ENCODE measurements at regions not wholly inside any gene's neighbourhood (a gene's known extent, or its start where the extent isn't known, plus 50 kb on each side); places are given as distances from the start of the nearest gene placed in this dataset.
"Not testable (repeated sequence)": the region's sequence is repeated elsewhere in the genome, so short reads cannot be mapped to it uniquely, and the experiment has no call there.

DNA sequence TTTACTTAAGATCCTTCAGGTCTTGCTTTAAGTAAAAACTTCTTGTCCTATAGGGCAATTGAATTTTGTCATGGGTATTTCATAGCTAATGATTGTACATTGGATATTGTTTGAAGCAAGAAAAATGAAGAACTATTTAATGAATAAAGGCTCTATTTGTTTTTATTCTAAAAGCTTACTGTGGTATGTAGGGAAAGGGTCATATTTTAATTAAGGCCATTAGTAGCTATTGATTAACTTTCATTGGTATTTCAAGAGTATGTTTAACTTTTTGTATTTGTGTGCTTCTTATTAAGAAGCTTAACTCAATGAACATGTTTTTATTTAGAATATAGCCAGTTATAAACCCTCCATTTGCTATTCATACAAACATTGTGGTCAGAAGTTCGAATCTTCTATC lies 1951.8 kb upstream of the ADGRL3 start:
- no peak for DNase-seq

DNA sequence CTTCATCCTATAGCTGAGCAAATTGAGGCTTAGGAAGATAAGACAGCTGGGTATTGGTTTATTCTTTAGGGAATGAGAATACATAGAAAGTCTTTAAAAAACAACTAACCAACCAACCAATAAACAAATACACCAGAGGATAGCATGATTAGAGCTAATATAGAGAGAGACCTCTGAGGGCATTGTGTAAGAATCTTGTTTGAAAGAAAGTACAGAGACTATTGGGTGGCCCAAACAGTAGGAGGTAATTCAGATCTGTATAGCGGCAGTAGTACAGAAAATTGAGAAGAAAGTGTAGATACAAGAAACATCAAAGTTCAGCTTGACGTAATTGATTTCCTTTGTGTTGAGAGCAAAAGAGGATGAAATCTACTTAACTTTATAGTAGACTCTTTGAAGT lies 1951.0 kb upstream of the ADGRL3 start:
- no peak for DNase-seq

DNA sequence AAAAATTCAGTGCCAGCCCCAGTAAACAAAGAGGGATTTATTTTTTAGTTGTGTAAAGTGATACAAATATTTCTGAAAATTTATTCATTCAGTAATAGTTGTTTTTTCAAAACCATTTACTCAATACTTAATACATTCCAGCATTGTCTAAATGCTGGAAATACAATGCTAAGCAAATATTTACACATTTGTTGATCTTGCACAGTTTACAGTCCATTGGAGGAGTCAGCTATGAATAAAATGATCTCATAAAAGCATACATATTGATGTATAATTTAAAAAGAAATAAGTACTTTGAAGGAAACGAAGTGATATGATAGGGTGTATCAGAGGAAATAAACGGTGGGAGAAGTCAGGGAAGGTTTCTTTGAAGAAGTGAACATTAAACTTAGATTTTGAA lies 1942.1 kb upstream of the ADGRL3 start:
- no peak for DNase-seq

DNA sequence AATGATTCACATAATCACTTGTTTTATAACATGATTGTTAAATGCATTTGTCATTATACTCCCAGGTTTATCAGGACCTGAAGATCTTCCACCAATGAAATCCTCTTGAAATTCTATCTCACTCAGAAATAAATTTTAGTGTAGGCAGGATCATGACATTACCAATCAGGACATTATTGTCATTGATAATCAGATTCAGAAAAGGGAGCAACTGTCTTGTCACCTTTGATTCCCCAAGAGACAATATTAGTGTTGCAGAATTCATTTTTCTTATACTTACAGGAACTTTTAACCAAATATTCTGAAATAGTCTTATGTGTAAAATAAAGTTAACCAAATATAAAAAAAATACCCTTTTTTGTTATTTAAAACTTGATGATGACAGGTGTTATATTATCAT lies 1892.5 kb upstream of the ADGRL3 start:
- no peak for DNase-seq

DNA sequence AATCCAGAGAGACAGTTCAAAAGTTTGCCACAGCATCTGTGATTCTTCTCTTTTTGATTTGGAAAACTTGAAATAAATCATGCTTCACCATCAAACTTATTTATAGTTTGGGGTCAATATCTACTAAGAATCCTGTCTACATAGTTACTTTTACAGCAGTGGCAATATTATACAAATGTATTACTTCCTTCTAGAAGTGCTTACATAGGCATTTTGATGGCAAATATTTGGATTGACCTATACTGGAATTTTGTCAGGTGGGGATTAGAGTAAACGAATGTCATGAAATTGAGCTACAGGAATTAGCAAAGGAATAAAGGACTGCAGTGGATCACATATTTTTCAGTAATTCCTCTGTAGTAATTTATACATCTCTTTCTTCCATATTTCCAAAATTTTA lies 1885.5 kb upstream of the ADGRL3 start:
- DNase-seq = no peak

DNA sequence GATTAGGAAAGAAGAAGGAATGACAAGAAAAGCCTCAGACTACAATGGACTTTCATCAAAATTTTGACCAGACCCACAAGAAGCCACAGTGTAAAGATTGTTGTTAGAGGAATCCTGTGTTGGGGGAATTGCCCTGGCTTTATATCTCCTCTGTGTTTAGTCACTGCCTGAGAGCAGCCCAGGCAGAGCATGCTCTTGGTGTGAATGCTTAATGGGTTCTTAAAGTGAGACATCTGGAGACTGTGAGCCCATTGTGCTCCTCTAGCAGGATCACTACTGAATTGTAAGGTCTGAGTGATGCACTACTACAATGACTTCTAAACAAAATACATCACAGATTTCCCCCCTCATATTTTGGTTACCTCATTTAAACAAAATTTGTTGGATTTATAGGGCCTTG lies 1860.5 kb upstream of the ADGRL3 start:
- DNase-seq = no peak

DNA sequence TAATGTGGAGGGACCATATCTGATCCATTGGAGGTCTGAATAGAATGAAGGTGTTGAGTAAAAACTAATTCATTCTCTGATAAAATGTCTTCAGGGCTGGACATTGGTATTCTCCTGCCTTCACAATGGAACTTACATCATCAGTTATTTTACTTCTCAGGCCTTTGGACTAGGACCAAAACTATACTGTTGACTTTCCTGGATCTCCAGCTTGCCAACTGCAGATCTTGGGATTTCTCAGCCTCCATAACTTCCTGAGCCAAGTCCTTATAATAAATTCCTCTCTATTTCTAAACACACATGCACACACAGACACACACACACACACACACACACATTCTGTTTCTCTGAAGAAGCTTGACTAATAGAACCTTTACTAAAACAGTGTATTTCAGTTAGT lies 1858.6 kb upstream of the ADGRL3 start:
- DNase-seq = no peak

DNA sequence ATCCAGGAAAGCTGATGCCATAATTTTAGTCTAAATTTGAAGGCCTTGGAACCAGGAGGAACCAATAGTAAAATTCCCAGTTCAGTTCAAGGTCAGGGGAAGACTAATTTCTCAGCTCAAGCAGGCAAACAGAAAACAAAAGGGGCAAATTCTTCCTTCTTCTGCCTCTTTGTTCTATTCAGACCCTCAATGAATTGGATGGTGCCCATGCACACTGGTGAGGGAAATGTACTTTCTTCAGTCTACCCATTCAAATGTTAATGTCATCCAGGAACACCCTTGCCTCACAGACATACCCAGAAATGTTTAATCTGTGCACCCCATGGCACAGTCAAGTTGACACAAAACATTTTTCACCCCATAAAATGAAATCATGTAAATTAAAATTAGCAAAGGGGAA lies 1851.2 kb upstream of the ADGRL3 start:
- DNase-seq = no peak

DNA sequence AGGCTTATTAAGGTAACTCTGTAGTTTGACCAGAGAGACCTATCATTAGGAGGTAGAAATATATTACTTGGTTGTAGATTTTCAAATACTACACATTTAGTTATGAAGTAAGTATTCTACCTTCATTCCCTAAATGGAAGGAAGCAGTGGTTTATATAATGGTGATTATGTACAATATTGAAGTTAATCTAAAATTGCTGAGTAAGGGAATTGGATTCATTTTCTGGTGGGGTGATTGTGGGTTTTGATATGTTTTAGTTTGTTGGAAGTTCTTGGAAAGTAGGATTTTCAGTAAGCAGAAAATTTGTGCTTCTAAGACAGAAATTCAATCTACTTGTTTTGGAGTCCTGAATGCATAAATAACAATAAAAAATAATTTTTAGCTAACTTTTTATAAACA lies 1830.9 kb upstream of the ADGRL3 start:
- DNase-seq = no peak

DNA sequence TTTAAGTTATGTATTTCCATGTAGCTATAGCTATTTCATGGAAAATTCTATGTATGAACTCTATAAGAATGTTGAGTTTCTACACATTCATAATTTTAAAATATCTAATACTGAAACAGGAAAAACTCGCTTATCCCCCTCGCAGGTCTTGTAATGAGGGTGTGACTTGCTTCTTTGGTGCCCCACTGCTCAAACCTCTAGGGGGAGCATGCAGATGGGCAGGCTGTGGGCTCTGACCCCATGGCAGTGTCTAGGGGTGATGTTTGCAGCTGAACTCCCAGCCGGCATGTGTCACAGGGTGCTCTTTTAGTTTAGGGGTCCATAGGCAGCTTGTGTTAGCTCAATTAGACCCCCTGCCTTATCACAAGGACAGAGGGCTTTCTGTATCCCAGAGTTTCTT lies 1825.7 kb upstream of the ADGRL3 start:
- DNase-seq = no peak

DNA sequence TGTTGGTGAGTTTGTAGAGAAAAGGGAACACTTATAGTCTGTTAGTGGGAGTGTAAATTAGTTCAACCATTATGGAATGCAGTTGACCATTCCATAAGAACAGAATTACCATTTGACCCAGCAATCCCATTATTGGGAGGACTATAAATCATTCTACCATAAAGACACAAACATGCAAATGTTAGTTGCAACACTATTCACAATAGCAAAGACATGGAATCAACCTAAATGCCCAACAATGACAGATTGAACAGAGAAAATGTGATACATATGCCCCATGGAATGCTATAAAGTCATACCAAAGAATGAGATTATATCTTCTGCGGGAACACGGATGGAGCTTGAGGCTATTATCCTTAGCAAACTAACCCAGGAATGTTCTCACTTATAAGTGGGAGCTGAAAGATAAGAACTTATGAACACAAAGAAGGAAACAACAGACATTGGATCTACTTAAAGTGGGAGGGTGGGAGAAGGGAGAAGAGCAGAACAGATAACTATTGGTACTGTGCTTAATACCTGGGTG lies 1819.2 kb upstream of the ADGRL3 start:
- no peak for DNase-seq

DNA sequence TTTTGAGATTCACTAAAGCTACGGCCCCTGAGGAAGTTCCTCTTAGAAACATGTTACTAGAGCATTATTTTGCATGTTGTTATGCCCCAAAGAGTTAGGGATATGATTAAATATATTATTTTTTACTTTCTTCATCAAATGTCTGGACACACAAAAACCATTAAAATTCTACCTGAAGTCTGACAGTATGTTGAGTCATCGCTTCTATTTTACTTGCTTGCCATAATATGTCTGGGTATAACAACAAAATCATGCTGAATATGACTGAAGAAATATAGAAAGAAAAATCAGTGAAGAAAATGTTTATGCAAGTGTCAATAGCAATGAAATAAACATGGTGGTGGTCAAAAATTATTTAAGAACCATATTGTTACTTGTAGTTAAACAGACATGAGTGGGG lies 1818.5 kb upstream of the ADGRL3 start:
- no peak for DNase-seq

DNA sequence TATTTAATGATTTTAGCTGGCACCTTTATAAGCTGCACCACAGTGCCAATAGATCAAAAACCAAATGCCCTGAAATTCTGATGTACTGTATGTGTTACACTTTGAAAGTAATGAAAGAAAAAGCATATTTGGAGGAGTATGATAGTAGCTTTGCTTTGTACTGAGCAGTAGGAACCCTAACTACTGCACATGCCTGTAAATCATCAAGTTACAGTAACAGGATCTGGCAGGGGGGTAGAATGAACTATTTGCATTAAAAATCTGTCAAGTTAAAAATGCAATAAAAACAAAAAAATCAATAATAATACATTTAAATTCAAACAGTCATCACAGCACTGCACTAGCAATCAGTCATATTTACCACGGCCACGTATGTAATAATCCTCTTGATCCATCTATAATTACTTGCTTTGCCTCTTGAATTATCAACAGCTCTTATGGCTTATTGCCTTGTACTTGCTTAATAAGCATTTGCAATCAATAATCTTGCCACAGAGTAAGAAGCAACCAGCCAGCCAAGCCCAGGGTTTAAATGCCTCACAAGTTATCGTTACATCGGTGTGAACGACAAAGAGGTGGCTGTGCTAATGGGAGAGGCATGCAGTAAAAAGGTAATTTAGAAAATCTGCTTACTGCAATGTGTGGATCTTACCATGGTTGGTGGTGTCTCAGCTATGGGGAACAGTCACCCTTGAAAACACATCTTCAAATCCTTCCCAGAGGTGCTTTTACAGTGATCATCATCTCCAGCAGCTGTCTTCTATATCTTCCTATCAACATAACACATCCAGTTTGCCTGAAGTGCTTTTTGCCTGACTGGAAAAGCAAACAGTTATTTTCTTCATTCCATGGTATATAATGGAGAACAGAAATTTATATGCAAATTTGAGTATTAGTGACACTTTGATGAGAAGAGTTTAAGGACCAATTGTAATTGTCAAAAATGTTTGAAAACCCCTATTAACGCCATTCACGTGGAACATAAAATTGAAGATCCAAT lies 1812.1 kb upstream of the ADGRL3 start:
- no peak for DNase-seq

DNA sequence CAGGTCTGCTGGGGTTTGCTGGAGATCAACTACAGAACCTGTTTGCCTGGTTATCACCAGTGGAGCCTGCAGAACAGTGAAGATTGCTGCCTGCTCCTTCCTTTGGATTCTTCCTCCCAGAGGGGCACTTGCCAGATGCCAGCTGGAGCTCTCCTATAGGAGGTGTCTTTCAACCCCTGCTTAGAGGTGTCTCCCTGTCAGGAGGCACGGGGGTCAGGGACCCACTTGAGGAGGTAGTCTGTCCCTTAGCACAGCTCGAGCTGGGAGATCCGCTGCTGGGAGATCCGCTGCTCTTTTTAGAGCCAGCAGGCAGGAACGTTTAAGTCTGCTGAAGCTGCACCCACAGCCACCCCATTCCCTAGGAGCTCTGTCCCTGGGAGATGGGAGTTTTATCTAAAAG lies 1806.3 kb upstream of the ADGRL3 start:
- no peak for DNase-seq

DNA sequence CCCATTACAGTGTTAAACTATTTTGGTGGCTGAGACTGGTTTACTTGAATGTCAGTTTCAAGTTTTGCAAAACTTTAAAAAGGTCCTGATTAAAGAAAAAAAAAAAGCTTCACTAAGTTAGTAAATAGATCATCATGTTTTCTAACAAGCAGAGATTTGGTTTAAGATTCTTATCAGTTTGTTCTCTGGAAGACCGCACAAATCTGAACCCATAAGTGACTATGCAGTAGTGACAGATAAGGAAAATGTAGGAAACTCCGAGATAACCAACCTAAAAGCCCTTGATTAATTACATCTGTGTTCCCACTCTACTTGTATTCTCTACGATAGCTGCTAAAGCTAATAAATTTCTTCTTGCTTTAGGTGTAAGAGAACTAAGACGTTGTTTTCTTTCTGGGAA lies 1799.8 kb upstream of the ADGRL3 start:
- no peak for DNase-seq

DNA sequence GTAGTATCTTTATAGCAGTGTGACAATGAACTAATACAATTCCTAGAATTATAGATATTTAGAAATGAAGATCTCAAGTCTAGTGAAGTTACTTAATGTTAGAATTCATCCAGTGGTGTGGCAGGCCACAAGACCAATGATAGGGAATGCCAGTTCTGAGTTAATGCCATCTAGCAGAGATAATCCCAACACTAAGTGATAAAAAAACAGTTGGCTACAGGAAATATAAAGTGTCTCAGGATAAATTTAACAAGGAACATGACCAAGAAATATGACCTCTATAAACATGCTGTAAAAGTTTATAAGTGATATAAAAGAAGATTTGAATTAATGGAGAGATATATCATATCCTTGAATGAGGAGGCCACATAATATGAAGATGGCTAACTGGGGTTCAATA lies 1790.5 kb upstream of the ADGRL3 start:
- DNase-seq = no peak

DNA sequence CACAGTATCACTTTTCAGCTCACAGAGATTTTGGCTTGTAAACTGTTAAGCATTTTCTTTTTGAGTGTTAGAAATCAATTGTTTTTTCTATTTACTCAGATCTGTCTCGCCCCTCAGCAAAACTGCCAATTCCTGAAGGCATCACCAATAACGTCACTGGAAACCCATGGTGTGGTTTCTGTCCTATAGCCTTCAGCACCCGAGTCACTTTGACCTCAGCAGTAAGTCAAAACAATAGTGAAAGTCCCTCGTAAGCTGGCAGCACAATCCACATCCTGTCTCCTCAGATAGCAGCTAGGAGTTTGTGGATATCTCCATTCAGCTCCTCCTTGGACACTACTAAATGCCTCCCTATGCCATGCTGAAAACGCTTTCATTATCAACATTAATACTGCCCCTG lies 1787.4 kb upstream of the ADGRL3 start:
- no peak for DNase-seq

DNA sequence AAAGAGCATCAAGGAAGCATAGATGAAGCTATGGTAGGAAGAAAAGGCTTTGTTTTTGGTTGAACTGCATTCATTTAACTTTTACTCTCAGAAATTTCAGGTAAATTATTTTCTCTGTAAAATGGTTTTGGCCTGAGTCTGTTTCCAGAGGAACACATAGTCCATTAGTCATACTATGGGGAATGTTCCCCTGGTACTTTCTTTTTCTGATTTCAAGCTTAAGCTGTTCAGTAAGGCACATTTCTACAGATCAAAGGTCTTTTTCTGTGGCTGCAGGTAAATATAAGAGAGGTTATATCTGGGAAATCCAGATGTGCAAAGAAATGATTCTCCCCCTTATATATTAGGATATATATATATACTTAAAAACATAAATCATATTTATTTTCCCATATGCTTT lies 1744.4 kb upstream of the ADGRL3 start:
- DNase-seq = no peak

DNA sequence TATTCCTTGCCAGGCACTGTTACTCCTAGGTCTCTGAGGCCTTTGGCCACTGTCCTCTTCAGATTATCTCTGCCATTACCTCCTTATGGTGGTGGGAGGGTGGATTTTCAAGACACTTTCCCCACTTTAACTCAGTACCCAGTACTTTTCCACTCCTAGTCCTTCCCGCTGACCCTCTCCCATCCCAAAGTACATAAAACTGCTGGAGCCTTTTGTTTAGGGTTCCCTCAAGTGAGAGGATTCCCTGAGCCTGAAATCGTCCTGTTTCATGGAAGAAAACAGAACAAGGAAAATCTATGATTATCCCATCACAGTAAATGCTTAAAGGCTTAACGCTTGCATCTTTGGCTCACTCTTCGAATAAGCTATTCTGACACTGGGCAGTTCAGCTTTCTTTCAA lies 1742.5 kb upstream of the ADGRL3 start:
- no peak for DNase-seq

DNA sequence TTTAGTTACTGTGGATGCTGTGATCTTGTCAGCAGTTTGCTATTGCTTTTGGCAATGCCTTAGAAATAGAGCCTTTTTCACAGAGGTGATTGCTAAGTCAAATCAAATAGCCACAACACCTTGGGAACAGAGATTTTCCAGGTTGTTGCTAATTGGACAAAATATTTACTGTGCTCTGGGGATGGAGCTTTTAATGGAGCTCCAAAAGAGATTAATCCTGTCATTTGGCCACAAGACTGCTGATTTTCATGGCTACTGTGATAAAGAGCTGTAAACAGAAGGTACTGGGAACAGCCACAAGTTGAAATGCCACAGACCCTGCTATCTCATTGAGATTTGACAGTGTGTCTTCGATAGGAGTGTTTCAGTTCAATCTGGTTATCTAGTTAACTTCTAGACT lies 1715.2 kb upstream of the ADGRL3 start:
- no peak for DNase-seq

DNA sequence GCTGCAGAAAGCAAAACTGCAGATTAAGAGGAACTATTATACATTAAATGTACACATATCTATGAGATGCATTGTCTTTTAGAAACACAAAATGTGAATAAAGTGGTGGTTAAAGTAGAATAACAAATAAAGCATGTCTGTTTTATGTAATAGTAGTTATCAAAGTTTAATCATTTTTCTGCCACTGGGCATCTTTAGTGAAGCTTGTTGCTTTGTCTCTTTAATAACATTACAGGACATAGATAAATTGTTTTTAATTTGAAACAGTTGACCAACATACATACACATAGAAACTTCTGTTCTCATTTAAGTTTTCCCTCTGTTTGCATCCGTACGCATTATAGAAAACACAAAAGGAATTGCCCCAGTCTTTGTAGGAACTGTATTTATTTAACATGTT lies 1700.0 kb upstream of the ADGRL3 start:
- DNase-seq = no peak

DNA sequence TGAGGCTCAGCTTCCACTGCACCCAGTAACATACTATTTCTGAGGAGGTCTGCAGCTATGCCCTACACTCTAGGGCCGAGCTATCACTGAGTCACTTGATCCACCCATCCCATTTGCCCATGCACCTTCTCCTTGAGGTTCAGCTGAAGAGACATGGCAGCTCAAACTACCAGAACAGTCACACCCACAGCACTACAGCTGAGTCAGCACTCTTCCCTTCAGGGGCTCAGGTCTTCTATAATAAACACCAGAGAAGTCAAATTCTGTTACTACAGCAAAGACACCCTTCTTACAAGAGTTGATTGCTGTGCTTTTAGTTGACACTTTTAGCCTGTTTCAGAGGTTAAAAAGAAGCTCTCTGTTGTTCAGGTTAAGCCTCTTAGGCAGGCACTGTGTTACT lies 1696.4 kb upstream of the ADGRL3 start:
- DNase-seq = no peak

DNA sequence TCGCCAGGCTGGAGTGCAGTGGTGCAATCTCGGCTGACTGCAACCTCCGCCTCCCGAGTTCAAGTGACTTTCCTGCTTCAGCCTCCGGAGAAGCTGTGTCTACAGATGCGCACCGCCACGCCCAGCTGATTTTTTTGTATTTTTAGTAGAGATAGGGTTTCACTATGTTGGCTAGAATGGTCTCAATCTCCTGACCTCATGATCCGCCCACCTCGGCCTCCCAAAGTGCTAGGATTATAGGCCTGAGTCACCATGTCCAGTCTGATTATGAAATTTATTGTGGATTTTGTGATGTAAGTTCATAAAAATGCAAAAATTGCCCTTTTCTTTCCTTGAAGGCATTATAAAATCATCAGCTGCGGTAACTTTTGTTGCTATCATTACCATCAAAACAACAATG lies 1688.3 kb upstream of the ADGRL3 start:
- not testable (repeated sequence) for DNase-seq

DNA sequence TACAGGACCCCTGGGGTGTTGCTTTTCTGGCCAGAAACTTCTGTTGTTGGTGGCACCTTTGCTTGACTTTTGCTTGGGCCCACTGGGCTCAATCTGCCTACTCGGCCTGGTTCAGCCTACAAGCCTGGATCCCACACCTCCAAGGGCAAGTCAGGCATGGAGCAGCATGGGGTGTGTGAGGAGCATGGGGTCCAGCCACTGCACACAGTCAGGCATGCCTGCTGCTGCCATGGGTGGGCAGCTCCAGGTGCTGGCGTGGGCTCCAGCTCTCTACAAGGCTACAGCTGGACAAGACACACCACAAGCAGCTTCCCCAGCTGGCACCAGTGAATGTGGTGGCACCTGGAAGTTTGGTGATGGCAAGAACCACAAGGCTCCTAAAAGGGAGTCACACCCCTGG lies 1683.1 kb upstream of the ADGRL3 start:
- DNase-seq = no peak
